WERI-Rb-1 (cell line): ENCODE measurements at regions not wholly inside any gene's neighbourhood (a gene's known extent, or its start where the extent isn't known, plus 50 kb on each side); places are given as distances from the start of the nearest gene placed in this dataset.

ENCODE experiments used
- DNase-seq: peaks from one replicate; pipeline ENCODE4 v3.0.0-alpha.2; 2020
- H3K27ac ChIP-seq: fragments of 250-450 bp; sonication (Bioruptor Pico); 2 replicates; pipeline ENCODE4 v1.5.1; 2020; ENCODE audit warnings: mild to moderate bottlenecking, moderate library complexity
- H3K27me3 ChIP-seq: fragments of 250-450 bp; sonication (Bioruptor Pico); 2 replicates; pipeline ENCODE4 v1.5.1; 2021; ENCODE audit warnings: mild to moderate bottlenecking, low read depth, moderate library complexity; ENCODE audit not compliant: insufficient read depth, severe bottlenecking
- H3K36me3 ChIP-seq: fragments of 250-450 bp; sonication (Bioruptor Pico); 2 replicates; pipeline ENCODE4 v1.5.1; 2020; ENCODE audit warnings: mild to moderate bottlenecking, moderate library complexity
- H3K4me3 ChIP-seq: 2 replicates; pipeline ENCODE4 v1.5.1; 2011; ENCODE audit warnings: low read depth, mild to moderate bottlenecking, control low read depth, low read length
- H3K9me3 ChIP-seq: fragments of 250-450 bp; sonication (Bioruptor Pico); 2 replicates; pipeline ENCODE4 v1.5.1; 2021; ENCODE audit warnings: mild to moderate bottlenecking, moderate library complexity; ENCODE audit not compliant: severe bottlenecking
- CTCF ChIP-seq: IDR thresholded peaks from 2 replicates; pipeline ENCODE4 v1.5.1; 2011; ENCODE audit warnings: low read depth, mild to moderate bottlenecking, control low read depth, inconsistent platforms, low read length

- no peak overlapping the region for H3K27ac ChIP-seq
- no peaks in the 10 kb centered on the region for H3K9me3 ChIP-seq
- DNase-seq: no peak
- TF ChIP-seq CTCF: no peak
- no peaks in the 10 kb centered on the region for H3K36me3 ChIP-seq
- no peak overlapping the region for H3K4me3 ChIP-seq
- peaks cover 55% of the 10 kb centered on the region for H3K27me3 ChIP-seq
Measured at GRCh38 chr2:118333664-118334063, 245.4 kb downstream of the INSIG2 start.

DNA sequence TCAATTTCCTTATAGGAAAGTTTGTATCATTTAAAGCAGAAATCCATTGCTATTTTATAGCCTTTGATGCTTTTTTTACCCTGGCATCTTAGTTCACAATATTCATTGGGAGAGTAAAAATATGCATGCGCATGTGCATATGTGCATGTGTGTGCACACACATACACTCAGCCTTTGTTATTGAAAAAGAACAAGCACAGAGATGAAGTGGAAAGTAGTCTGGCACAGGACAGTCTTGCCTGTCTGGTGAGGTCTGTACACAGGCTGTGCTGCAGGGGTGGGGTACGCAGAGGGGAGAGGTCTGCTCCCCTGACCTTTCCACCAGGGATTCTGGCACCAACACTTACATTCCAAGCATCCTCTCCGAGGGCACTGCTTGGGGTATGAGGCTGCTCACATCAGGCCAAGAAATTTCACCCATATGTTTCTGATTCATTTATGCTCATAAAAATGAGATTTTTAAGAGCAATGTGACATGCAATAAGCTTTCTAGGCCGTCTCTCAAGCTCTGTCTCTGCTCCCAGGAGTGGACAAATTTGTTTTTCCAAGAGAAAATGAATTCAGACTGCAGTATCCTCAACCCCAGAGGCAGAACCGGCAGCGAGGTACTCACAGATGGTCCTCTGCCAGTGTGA, 237.2 kb downstream of the INSIG2 start:
- peaks cover 87% of the 10 kb centered on the region for H3K27me3 ChIP-seq
- H3K9me3 ChIP-seq: no peaks in the 10 kb centered on the region
- no peak for DNase-seq
- TF ChIP-seq CTCF: no peak
- H3K4me3 ChIP-seq: no peak overlapping the region
- no peak overlapping the region for H3K27ac ChIP-seq
- no peaks in the 10 kb centered on the region for H3K36me3 ChIP-seq

GRCh38 chr2:118322406-118322805, 234.1 kb downstream of the INSIG2 start:
- no peak overlapping the region for H3K27ac ChIP-seq
- no peak for DNase-seq
- TF ChIP-seq CTCF: no peak

GRCh38 chr2:118321432-118322105, 233.3 kb downstream of the INSIG2 start:
- TF ChIP-seq CTCF: no peak
- peaks cover 89% of the 10 kb centered on the region for H3K27me3 ChIP-seq
- no peak overlapping the region for H3K4me3 ChIP-seq
- no peaks in the 10 kb centered on the region for H3K36me3 ChIP-seq
- no peak for DNase-seq
- H3K27ac ChIP-seq: no peak overlapping the region
- H3K9me3 ChIP-seq: no peaks in the 10 kb centered on the region

More at GRCh38 chr2:118322406-118322805, 234.1 kb downstream of the INSIG2 start:
- H3K9me3 ChIP-seq: no peaks in the 10 kb centered on the region
- no peaks in the 10 kb centered on the region for H3K36me3 ChIP-seq
- no peak overlapping the region for H3K4me3 ChIP-seq
- peaks cover 89% of the 10 kb centered on the region for H3K27me3 ChIP-seq

- DNase-seq: no peak
- H3K9me3 ChIP-seq: no peaks in the 10 kb centered on the region
- H3K36me3 ChIP-seq: no peaks in the 10 kb centered on the region
- peaks cover 87% of the 10 kb centered on the region for H3K27me3 ChIP-seq
- TF ChIP-seq CTCF: no peak
- H3K4me3 ChIP-seq: no peak overlapping the region
- no peak overlapping the region for H3K27ac ChIP-seq
Measured at GRCh38 chr2:118320658-118321057, 232.4 kb downstream of the INSIG2 start.
